ENCODE measurements at regions not wholly inside any gene's neighbourhood (a gene's known extent, or its start where the extent isn't known, plus 50 kb on each side); places are given as distances from the start of the nearest gene placed in this dataset.

DNA sequence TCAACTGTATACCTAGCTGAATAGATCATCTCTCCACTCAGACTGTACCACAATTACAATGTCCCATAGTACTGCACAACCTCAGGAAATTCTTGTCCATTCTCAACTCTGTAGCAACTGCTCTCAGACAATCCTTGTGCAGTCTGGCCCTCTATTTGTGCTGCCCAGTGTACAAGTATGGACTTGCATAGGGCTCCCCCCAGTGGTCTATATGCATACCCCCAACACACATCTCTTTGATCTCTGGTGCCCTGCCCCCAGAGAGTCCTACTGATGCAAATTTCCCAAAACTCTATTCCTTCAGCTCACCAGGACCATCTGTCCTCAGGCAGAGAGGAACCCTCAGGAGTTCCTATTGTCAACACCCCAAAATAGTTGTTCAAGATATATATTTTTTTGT, 205.3 kb downstream of the SLCO4C1 start:
- in situ Hi-C loops (cut with MboI; ENCODE audit: low sequenced_read_pairs, unreplicated experiment): no loop called here

GRCh38 chr5:102089883-102090282, 206.2 kb downstream of the SLCO4C1 start:
- TF ChIP-seq, protein P1, sequence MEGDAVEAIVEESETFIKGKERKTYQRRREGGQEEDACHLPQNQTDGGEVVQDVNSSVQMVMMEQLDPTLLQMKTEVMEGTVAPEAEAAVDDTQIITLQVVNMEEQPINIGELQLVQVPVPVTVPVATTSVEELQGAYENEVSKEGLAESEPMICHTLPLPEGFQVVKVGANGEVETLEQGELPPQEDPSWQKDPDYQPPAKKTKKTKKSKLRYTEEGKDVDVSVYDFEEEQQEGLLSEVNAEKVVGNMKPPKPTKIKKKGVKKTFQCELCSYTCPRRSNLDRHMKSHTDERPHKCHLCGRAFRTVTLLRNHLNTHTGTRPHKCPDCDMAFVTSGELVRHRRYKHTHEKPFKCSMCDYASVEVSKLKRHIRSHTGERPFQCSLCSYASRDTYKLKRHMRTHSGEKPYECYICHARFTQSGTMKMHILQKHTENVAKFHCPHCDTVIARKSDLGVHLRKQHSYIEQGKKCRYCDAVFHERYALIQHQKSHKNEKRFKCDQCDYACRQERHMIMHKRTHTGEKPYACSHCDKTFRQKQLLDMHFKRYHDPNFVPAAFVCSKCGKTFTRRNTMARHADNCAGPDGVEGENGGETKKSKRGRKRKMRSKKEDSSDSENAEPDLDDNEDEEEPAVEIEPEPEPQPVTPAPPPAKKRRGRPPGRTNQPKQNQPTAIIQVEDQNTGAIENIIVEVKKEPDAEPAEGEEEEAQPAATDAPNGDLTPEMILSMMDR (IDR thresholded peaks at IDR 0.05; ENCODE audit: borderline replicate concordance, control extremely low read depth, extremely low read depth, insufficient read depth, missing control alignments): no peak
- in situ Hi-C loops (cut with MboI; ENCODE audit: low sequenced_read_pairs, unreplicated experiment): no loop called here
- DNase-seq (ENCODE audit: low spot score): no peak

More for the DNA sequence above, 205.3 kb downstream of the SLCO4C1 start:
- TF ChIP-seq, protein P1 (IDR thresholded peaks at IDR 0.05; ENCODE audit: borderline replicate concordance, control extremely low read depth, extremely low read depth, insufficient read depth, missing control alignments): peak; percentile 19
- peak; percentile 11 for DNase-seq (ENCODE audit: low spot score)

DNA sequence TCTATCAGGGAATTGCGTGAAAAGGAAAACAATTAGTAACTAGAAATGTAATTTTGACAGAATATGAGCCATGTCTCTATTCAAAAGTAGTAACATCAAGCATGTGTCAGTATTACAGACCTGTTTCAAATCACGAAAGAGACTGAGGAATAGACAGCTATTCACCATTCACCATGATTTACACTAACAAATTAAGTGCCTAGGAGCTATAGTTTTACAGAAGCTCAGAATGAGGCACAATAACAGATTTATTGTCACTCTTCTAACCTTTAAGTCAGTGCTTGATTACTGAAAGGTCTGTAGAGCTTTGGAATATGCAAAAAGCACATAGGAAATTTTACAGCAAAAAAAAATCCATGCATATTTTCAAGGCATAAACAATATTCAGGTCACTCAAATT, 208.2 kb downstream of the SLCO4C1 start:
- TF ChIP-seq, protein P1 (IDR thresholded peaks at IDR 0.05; ENCODE audit: borderline replicate concordance, control extremely low read depth, extremely low read depth, insufficient read depth, missing control alignments): no peak
- in situ Hi-C loops (cut with MboI; ENCODE audit: low sequenced_read_pairs, unreplicated experiment): no loop called here
- DNase-seq (ENCODE audit: low spot score): no peak

- no peak for DNase-seq (ENCODE audit: low spot score)
- in situ Hi-C loops (cut with MboI; ENCODE audit: low sequenced_read_pairs, unreplicated experiment): no loop called here
These were observed 215.8 kb downstream of the SLCO4C1 start for GRCh38 chr5:102080288-102080687.

GRCh38 chr5:102077920-102078319, 218.2 kb downstream of the SLCO4C1 start:
- DNase-seq (ENCODE audit: low spot score): no peak
- TF ChIP-seq, protein P1 (IDR thresholded peaks at IDR 0.05; ENCODE audit: borderline replicate concordance, control extremely low read depth, extremely low read depth, insufficient read depth, missing control alignments): no peak
- in situ Hi-C loops (cut with MboI; ENCODE audit: low sequenced_read_pairs, unreplicated experiment): no loop called here

More at GRCh38 chr5:102080288-102080687, 215.8 kb downstream of the SLCO4C1 start:
- TF ChIP-seq, protein P1 (IDR thresholded peaks at IDR 0.05; ENCODE audit: borderline replicate concordance, control extremely low read depth, extremely low read depth, insufficient read depth, missing control alignments): no peak

- no peak for DNase-seq (ENCODE audit: low spot score)
- in situ Hi-C loops (cut with MboI; ENCODE audit: low sequenced_read_pairs, unreplicated experiment): no loop called here
- TF ChIP-seq, protein P1 (IDR thresholded peaks at IDR 0.05; ENCODE audit: borderline replicate concordance, control extremely low read depth, extremely low read depth, insufficient read depth, missing control alignments): no peak
These were observed 226.1 kb downstream of the SLCO4C1 start for GRCh38 chr5:102069974-102070373.

- TF ChIP-seq, protein P1 (IDR thresholded peaks at IDR 0.05; ENCODE audit: borderline replicate concordance, control extremely low read depth, extremely low read depth, insufficient read depth, missing control alignments): no peak
- in situ Hi-C loops (cut with MboI; ENCODE audit: low sequenced_read_pairs, unreplicated experiment): no loop called here
These were observed 227.2 kb downstream of the SLCO4C1 start for GRCh38 chr5:102068870-102069269.

More at GRCh38 chr5:102068870-102069269, 227.2 kb downstream of the SLCO4C1 start:
- DNase-seq (ENCODE audit: low spot score): no peak
